NCI-H345 treated with DMSO at 0.1 percent for 48 hours (cell line): ENCODE measurements at regions not wholly inside any gene's neighbourhood (a gene's known extent, or its start where the extent isn't known, plus 50 kb on each side); places are given as distances from the start of the nearest gene placed in this dataset.

ENCODE experiments used
- DNase-seq: peaks from one replicate; lab custom pipeline; 2025; ENCODE audit not compliant: unreplicated experiment; lab: John Stamatoyannopoulos, UW

DNA sequence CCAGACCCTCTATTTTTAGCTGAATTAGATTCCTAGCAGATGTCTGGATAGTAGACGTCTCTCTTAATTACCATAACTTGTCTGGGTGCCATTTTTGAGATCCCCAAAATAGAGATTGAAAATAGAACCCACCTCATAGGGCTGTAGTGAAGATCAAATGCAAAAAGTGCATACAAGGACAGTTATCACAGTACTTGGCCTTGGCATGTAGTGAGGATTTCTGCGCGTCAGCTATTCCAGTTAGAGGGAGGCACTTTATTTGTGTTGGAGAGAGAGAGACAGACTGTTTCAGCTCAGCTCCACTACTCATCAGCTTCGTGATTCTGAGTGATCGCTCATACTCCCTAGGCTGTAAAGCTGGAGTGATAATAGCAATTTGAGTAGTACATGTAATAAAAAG, 59.6 kb upstream of the CDH13 start:
- DNase-seq: no peak

DNA sequence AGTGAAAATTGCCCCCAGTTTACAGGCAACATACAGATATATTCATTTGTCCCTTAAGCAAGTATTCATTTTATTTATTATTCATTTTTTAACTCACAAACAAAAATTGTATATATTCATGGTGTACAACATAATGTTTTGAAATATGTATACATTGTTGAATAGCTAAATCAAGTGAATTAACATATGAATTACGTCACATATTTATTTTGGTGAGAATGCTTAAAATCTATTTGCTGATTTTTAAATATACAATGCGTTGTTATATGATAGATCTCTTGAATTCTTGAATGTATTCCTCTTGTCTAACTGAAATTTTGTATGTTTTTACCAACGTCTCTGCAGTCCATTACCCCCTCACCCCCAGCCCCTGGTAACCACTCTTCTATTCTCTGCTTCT, 63.4 kb upstream of the CDH13 start:
- no peak for DNase-seq

DNA sequence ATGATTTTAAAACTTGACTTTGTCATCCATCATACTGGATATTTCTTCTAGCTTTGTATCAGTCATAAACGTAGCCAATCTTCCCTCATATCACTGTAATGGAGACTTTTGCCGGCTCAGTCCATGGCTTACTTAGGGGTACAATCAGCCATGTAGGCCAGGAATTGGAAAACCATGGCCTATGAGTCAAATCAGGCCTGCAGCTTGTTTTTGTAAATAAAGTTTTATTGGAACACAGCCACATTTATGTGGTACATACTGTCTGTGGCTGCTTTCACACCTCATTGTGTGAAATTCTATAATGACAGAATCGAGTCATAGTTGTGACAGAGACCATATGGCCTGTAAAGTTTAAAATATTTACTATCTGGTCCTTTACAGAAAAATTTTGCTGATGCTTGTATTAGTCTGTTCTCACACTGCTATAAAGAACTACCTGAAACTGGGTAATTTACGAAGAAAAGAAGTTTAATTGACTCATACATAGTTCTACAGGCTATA, 64.5 kb upstream of the CDH13 start:
- no peak for DNase-seq

DNA sequence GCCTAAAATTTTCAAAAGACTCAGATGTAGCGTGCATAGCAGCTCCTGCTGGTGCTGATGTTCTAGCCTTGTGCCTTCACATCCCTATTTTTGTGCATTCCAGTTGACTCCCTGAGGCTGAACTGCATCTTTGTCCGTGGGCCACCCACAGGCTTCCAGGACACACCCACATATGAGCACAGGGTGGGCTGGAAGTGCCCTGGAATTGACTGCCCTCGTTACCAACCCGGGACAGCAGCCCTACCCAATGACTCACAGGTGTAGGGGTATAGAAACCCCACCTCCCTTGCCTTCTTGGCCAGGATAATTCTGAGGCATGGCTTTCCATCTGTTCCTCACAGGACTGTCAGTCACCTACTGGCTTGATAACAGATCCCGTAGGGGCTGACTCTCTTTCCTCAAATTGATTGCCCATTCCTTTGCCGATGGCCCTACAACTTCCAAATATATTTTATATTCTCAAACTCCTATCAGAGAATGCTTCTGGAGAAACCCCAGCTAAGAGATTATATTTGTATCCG, 65.9 kb upstream of the CDH13 start:
- DNase-seq: no peak

DNA sequence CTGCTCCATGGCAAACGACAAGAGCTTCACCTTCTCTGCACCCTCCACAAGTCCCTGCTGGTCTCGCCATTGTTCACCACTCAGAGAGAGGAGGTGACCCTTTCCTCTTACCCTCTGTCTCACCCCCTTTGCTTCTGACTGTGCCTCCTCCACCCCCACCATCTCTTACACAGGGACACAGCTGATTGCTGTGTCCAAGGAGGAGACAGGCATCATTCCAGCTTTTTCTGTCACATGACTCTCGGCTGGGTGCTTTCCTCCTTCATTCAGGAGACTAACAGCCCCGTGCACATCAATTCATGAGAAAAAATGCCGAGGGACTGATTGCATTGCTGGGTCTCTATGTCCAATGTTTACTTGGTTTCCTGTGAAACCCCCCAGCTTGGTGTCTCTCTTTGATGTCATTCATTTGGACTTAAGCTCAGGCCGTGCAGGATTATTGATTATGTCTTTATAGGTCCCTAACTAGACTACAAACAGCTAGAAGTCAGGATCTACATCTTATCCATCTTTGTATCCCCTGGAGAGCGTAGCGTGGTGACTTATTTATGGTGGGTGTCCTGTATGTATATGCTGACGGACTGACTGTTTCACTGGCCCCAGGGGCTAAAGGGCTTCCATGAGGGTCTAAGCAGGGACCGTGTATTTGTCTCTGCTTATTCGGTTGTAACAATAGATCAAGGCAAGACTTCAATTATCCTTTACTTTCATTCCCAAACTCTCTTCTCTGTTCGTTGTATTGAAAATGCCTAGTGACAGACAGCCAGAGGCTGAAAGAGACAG, 82.2 kb upstream of the CDH13 start:
- no peak for DNase-seq

DNA sequence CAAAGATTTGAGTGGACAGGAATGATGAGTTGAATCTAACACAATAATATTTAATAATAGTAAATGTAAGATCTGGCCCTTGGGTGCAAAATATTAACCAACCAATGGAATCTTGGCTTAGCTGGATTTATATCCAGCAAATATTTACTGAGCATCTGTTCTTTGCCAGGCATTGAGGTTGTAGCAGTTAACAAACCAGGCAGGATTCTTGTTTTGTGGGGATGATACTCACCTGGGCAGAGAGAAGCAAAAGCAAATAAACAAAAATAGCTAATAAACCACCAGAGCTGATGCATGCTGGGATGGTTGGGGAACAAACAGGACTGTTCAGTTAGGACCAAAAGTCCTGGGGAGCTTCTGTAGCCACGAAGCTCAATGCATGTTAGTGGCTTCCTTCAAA, 84.1 kb upstream of the CDH13 start:
- no peak for DNase-seq

DNA sequence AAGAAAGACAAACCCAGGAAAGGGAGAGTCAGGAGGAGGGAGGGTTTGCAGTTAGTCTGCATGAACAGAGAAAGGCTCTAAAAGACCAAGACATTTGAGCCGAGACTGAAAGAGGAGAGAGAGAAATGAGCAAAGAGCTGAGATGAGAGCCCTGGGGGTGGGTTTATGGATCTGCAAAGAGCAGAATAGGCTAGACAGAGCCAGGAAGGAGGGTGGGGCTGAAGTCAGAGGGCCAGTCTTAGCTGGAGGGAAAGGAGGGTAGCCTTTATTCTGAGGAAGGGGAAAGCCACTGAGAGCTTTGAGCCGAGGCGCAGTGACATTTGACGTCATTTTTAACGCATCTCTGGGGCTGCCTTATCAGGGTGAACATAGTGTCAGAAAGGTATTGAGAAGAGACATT, 85.7 kb upstream of the CDH13 start:
- DNase-seq: no peak

DNA sequence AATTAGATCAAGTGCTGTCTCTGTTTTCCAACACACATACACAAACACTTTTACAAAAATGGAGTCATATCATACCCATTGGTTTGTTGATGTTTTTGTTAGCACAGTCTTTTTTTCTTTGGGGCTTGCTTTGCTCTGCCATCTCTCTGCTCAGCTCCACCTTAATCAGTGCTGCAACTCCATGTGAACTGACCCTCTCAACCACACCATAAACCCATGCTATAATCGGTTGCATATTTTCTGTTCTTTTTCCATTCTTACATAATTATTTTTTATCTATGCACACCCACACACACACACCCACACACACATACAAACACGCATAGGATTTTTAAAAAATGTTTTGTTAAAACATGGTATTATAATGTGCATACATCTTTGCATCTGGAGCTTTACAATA, 91.0 kb upstream of the CDH13 start:
- DNase-seq: no peak

DNA sequence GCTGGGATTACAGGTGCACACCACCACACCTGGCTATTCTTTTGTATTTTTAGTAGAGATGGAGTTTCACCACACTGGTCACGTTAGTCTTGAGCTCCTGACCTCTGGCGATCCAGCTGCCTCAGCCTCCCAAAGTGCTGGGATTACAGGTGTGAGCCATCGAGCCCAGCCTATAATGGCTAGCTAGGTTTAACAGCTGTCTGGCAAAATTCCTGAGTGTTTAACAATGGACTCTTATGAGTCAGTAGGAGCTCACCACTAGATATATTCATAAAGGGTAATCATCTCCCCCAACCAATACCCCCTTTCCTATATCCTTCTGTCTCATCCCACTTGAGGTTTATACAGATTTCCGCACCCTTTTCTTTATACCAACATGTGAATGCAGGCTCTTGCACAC, 91.5 kb upstream of the CDH13 start:
- DNase-seq: no peak

DNA sequence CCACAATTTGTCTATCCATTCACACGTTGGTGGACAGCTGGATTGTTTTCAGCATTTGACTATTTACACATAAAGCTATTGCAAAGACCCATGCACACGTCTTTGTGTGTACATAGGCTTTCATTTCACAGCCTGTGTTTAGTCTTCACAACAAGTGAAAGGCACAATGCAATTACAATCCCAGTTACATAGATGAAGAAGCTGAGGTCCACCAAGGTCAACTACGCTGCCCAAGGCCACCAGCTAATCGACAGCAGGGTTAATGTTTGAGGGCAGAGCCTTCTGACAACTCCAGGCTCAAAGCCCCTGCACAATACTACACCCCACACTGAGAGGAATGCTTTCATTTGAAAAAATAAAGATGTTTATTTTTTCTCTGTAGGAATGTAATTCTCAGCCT, 93.6 kb upstream of the CDH13 start:
- no peak for DNase-seq

DNA sequence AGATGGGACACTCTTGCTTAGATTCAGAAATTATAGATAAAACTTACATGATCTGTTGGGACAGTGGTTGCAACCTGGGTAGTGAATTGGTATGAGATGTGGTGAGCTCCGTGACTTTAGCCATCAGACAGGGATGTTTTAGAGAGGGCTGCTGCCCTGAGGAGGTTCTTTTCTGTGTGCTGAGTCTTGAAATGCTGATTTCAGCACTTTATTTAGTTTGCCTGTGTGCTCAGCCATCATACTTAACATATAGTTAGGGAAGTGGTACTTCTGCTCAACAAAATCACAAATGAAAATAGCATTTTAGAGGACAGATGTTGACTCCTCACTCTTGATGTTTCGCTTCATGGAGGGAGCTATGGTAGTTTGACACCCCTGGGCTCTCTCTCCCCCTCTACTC, 95.9 kb upstream of the CDH13 start:
- DNase-seq: no peak

DNA sequence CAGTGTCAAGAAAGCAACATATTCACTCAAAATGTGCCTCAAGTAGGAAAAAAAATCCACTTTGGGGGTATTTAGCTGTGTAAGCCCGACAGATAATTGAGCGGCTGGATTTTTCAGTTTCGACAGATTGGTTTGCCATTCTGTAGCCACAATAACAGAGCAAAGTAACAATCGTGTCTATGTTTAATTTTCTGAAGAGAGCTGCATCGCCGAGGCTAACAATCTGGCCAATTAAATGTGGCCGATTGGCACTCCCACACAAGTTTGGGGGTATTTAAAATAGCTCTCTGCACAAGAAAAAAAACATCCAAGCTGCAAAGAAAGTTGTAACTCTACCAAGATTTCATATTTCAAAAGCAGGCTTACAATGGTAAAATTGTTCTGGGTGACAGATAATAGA, 99.7 kb upstream of the CDH13 start:
- DNase-seq: no peak

DNA sequence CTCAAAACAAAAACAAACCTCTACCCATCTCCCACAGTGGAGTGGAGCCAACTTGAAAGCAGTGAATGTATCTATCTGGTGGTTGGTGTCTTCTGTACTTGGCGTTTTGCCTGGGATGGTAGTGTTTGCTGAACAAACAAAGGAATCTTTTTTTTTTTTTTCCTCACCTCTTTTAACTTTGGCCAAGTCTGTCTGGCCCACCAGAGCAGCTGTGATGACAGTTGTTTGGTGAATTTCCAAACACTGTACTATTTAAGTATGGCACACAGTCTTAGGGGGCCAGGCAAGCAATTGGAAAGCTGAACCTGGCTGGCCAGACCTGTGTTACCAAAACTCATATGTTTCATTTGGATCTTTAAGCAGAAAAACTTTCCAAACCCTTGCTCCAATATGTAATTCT, 101.8 kb upstream of the CDH13 start:
- DNase-seq: peak; percentile 35

DNA sequence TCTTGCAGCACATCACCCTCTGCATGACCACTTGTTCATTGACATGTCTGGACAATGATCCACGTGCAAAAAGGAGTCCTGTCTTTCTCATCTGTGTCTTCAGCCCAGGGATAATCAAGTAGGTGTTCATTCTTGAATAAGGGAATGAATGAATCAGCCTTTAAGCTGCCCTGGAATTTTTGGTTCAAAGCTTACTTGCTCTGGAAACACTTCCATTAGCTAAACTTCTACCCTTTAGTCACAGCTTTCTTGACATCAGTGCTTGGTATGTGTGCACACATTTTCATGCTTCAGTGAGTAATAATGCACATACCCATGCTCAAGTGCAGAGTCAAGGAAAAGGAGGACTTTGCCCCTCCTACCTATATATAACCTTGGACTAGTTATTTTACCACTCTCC, 103.0 kb upstream of the CDH13 start:
- DNase-seq: no peak

DNA sequence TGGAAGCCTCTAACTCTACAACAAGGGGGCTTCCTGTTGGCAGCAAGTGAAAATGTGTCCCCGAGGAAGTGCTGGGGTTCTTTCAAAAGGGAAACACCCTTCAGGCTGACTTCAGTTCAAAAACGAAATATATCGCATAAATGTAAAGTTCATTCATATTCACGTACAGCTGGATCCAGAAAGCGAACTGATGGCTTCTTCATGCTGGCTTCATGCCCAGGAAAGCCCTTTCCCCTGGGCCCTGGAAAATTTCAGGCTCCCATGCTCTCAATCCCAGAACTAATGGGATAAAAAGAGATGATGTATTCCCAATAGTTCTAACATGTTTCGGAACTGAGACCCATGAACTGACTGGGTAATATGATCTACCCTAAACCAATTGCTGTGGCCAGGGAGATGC, 104.7 kb upstream of the CDH13 start:
- no peak for DNase-seq

DNA sequence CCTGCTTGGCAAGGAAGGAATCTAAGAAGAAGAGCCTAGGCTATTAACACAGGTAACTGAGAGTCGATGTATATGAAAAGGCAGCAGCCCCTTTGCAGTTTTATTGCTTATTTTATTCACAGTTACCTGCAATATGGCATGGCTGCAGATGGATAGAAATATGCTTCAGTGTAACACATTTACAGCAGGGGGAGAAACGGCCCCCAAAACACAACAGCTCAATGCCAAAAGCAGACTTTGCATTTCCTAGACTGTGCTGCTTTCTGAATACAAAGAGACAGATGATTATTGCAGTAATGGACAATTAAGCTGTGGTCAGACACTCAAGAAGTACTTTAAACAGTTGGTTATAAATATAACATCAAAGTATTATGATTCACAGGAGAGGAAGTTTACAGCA, 108.0 kb upstream of the CDH13 start:
- DNase-seq: no peak

DNA sequence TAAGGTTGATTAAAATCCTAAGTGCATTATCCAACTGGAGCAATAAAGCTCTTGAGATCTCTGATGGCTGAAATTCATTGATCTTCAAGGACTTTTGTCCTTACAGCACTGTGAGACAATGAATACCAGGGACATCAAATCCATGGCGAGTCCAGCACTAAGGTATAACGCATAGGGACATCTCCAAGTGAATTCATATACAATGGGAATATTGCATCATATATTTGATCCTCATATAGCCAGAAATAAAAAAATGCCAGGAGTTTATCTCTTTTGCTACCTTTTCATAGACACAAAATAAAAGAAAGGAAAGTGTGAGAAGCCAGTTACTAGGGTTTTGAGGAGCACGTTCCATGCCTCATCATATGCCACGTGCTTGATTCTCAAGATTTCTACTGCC, 112.5 kb upstream of the CDH13 start:
- no peak for DNase-seq

DNA sequence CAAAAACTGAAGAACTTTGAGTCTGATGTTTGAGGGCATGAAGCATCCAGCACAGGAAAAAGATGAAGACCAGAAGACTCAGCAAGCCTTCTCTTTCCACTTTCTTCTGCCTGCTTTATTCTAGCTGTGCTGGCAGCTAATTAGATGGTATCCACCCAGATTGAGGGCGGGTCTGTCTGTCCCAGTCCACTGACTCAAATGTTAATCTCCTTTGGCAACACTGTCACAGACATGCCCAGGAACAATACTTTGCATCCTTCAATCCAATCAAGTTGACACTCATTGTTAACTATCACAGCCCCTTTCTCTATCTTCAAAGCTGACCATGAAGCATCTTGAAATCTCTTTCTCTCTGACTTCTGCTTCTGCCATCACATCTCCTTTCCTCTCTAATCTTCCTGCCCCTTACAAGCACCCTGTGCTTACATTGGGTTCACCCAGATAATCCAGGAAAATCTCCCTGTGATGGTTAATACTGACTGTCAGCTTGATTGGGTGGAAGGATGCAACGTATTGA, 115.9 kb upstream of the CDH13 start:
- DNase-seq: no peak

DNA sequence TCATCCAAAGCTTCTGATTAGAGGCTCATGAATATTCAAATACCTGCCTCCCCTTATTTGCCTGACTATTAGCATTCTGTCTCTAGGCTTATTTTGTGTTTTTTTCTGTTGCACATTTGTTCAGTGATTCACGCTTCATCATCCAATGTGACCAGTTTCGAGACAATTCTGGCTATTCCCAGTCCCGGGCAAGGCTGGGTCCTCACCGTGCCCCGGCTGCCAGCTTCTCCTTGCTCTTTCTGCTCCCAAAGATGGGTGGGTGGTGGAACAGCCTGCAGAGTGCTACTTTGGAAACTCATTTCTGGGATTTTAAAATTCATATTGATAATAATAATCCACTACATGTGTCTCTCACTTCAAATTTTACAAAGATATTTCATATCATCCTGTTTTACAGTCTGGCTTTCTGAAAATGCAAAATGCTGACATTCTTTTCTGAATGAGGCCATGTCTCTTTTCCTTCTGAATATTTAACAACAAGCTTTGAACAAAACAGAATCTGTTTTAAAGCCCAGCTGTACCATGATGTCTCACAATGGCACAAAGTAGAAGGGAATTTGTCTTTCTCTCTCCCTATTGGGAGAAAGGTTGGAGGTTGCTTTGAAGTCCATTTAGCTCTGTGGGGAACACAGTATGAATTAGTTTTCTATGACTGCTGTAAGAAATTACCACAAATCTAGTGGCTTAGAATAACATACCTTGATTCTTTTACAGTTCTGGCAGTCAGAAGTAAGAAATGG, 116.9 kb upstream of the CDH13 start:
- no peak for DNase-seq

DNA sequence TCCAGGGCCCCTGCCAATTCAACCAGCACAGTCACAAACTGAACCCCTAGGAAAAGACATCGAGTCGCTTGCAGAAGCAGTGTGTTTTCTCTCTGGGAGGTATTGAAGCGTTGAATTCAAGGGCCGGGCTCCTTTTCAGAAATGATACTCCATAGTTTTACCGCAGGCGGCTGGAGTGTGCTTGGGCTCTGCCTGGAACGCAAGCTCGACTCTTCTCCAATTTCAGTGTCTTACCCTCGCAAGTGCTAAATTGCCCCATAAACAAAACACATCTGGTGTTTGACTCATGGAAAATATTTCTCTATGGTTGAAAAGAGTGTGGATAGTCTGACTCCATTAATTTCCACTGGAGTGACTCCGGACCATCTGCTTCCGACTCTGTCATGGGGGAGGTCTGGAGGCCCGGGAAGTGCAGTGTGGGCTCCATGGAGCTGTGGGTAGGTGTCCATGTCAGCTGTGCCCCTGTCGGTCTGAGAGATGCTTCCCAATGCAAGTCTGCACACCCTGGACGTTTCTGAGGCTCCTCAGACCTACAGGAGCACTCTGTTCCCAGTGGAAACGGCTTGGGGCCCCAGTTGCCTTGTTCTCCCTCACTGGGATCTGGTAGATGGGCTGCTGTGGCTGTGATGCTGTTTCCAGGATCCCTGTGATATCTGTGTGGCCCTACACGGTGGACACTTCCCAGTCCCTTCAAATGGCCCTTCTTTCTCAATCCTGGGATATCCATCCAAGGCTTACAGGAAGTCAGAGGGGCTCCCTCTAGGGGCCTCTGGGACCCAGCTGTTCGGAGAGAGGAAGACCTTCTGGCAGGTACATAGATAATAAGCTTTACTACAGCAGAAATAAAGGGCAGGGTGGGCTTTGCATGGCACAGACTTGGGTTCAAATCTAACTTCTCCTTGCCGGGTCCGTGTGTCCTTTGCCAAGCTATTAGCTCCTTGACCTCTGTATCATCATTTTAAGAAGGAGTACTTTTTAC, 119.8 kb upstream of the CDH13 start:
- no peak for DNase-seq

DNA sequence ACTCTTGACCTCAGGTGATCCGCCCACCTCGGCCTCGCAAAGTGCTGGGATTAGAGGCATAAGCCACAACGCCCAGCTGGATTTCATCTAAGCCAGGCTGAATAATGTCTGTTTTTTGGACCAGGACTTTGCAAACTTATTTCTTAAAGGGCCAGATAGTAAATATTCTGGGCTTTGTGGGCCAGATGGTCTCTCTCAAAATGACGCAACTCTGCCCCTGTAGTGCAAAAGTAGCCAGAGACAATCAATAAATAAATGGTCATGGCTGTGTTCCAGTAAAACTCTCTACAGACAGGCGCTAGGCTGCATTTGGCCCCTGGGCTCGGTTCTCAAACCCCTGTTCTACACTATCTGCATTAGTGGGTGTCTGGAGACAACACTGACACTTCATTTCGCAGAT, 121.9 kb upstream of the CDH13 start:
- no peak for DNase-seq
